ENCODE measurements at regions not wholly inside any gene's neighbourhood (a gene's known extent, or its start where the extent isn't known, plus 50 kb on each side); places are given as distances from the start of the nearest gene placed in this dataset.
"Not testable (repeated sequence)": the region's sequence is repeated elsewhere in the genome, so short reads cannot be mapped to it uniquely, and the experiment has no call there.

GRCh38 chr5:1997640-1998347 is 115.1 kb upstream of the IRX4 start:
- Histone ChIP-seq H3K27ac (ENCODE audit: low read length) (no peak overlapping the region), H3K4me3 (ENCODE audit: low read length) (no peak overlapping the region), H3K27me3 (ENCODE audit: control insufficient read depth, insufficient read depth, low read length) (peaks cover 8% of the 10 kb centered on the region), H3K9me3 (replicated peaks; ENCODE audit: control insufficient read depth, low read depth, low read length) (no peaks in the 10 kb centered on the region), H3K4me1 (ENCODE audit: control insufficient read depth, insufficient read depth, low read length) (no peaks in the 10 kb centered on the region), H3K36me3 (ENCODE audit: control insufficient read depth, insufficient read depth, low read length) (no peaks in the 10 kb centered on the region)
- 85% methylated on average over 6 of the region's 6 CpGs for WGBS (ENCODE audit: insufficient coverage)
- no peak for DNase-seq

DNA sequence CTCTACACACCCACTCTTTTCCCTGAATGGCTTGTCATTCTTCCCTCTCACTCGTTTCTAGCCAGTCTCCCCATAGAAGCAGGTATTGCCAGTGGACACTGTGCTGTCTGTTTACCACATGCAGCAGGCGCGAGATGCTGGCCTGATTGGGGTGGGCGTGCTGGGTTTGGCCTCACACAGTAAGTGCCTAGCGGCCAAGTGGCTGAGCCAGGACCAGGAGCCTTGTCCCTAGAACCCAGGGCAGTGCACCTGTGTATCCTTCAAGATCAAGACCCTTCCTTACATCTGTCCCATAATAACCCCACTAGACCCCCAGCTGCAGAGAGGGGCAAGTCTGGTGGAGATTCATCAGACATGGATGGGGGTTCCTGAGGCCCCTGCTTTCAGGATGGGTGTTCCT is 112.8 kb upstream of the IRX4 start:
- 84% methylated on average over 5 of the region's 5 CpGs for WGBS (ENCODE audit: insufficient coverage)

DNA sequence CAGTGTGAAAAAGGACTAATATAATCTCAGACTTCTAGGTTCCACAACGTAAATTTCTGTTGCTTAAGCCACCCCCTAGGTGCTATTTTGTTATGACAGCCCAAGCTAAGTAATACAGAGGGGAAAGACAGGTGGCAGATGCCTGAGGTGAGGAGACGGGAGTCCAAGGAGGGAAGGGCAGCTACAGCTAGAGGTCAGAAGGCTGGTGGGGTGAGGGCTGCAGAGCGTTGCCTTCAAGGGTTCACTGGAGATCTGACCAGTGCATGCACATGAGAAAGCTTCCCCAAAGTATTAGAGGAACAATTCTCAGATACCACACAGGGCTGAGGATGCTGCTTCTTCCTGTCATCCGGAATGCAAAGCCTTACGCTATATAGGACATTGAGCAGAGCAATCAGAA is 104.7 kb upstream of the IRX4 start:
- H3K4me1 ChIP-seq (ENCODE audit: control insufficient read depth, insufficient read depth, low read length), result peaks cover 4% of the 10 kb centered on the region
- no peak overlapping the region for H3K4me3 ChIP-seq (ENCODE audit: low read length)
- H3K27me3 ChIP-seq (ENCODE audit: control insufficient read depth, insufficient read depth, low read length), result peaks cover 8% of the 10 kb centered on the region
- 73% methylated on average over 2 of the region's 5 CpGs for WGBS (ENCODE audit: insufficient coverage)
- H3K27ac ChIP-seq (ENCODE audit: low read length), result no peak overlapping the region
- H3K9me3 ChIP-seq (replicated peaks; ENCODE audit: control insufficient read depth, low read depth, low read length), result no peaks in the 10 kb centered on the region
- H3K36me3 ChIP-seq (ENCODE audit: control insufficient read depth, insufficient read depth, low read length), result no peaks in the 10 kb centered on the region
- no peak for DNase-seq

More for the DNA sequence above, 112.8 kb upstream of the IRX4 start:
- H3K27ac ChIP-seq (ENCODE audit: low read length), result no peak overlapping the region
- DNase-seq, result no peak
- H3K4me1 ChIP-seq (ENCODE audit: control insufficient read depth, insufficient read depth, low read length), result no peaks in the 10 kb centered on the region
- no peak overlapping the region for H3K4me3 ChIP-seq (ENCODE audit: low read length)
- H3K9me3 ChIP-seq (replicated peaks; ENCODE audit: control insufficient read depth, low read depth, low read length), result no peaks in the 10 kb centered on the region
- no peaks in the 10 kb centered on the region for H3K27me3 ChIP-seq (ENCODE audit: control insufficient read depth, insufficient read depth, low read length)
- no peaks in the 10 kb centered on the region for H3K36me3 ChIP-seq (ENCODE audit: control insufficient read depth, insufficient read depth, low read length)

- H3K27ac ChIP-seq (ENCODE audit: low read length), result no peak overlapping the region
- DNase-seq, result no peak
- H3K9me3 ChIP-seq (replicated peaks; ENCODE audit: control insufficient read depth, low read depth, low read length), result no peaks in the 10 kb centered on the region
- peaks cover 4% of the 10 kb centered on the region for H3K4me1 ChIP-seq (ENCODE audit: control insufficient read depth, insufficient read depth, low read length)
- H3K4me3 ChIP-seq (ENCODE audit: low read length), result no peak overlapping the region
- WGBS (ENCODE audit: insufficient coverage), result 61% methylated on average over 4 of the region's 9 CpGs
- peaks cover 8% of the 10 kb centered on the region for H3K27me3 ChIP-seq (ENCODE audit: control insufficient read depth, insufficient read depth, low read length)
- H3K36me3 ChIP-seq (ENCODE audit: control insufficient read depth, insufficient read depth, low read length), result no peaks in the 10 kb centered on the region
Observed at GRCh38 chr5:1985781-1986180, 103.1 kb upstream of the IRX4 start.

GRCh38 chr5:1983919-1984695 is 101.4 kb upstream of the IRX4 start:
- H3K4me1 ChIP-seq (ENCODE audit: control insufficient read depth, insufficient read depth, low read length), result peaks cover 4% of the 10 kb centered on the region
- no peak overlapping the region for H3K4me3 ChIP-seq (ENCODE audit: low read length)
- no peaks in the 10 kb centered on the region for H3K9me3 ChIP-seq (replicated peaks; ENCODE audit: control insufficient read depth, low read depth, low read length)
- H3K36me3 ChIP-seq (ENCODE audit: control insufficient read depth, insufficient read depth, low read length), result no peaks in the 10 kb centered on the region
- 90% methylated on average over 5 of the region's 11 CpGs for WGBS (ENCODE audit: insufficient coverage)
- H3K27ac ChIP-seq (ENCODE audit: low read length), result no peak overlapping the region
- peaks cover 8% of the 10 kb centered on the region for H3K27me3 ChIP-seq (ENCODE audit: control insufficient read depth, insufficient read depth, low read length)
- no peak for DNase-seq

GRCh38 chr5:1983401-1983800 is 100.7 kb upstream of the IRX4 start:
- H3K9me3 ChIP-seq (replicated peaks; ENCODE audit: control insufficient read depth, low read depth, low read length), result no peaks in the 10 kb centered on the region
- DNase-seq, result no peak
- peaks cover 8% of the 10 kb centered on the region for H3K27me3 ChIP-seq (ENCODE audit: control insufficient read depth, insufficient read depth, low read length)
- WGBS (ENCODE audit: insufficient coverage), result 84% methylated on average over 8 of the region's 18 CpGs
- no peak overlapping the region for H3K4me3 ChIP-seq (ENCODE audit: low read length)
- H3K36me3 ChIP-seq (ENCODE audit: control insufficient read depth, insufficient read depth, low read length), result no peaks in the 10 kb centered on the region
- H3K4me1 ChIP-seq (ENCODE audit: control insufficient read depth, insufficient read depth, low read length), result peaks cover 4% of the 10 kb centered on the region
- no peak overlapping the region for H3K27ac ChIP-seq (ENCODE audit: low read length)

- not testable (repeated sequence) for H3K4me3 ChIP-seq (ENCODE audit: low read length); DNase-seq; H3K36me3 ChIP-seq (ENCODE audit: control insufficient read depth, insufficient read depth, low read length); H3K27me3 ChIP-seq (ENCODE audit: control insufficient read depth, insufficient read depth, low read length); H3K27ac ChIP-seq (ENCODE audit: low read length); H3K4me1 ChIP-seq (ENCODE audit: control insufficient read depth, insufficient read depth, low read length); H3K9me3 ChIP-seq (replicated peaks; ENCODE audit: control insufficient read depth, low read depth, low read length)
- 60% methylated on average over 1 of the region's 8 CpGs for WGBS (ENCODE audit: insufficient coverage)
Observed at GRCh38 chr5:1982561-1982960, 99.8 kb upstream of the IRX4 start.

GRCh38 chr5:1975898-1976765 is 93.4 kb upstream of the IRX4 start:
- H3K27me3 ChIP-seq (ENCODE audit: control insufficient read depth, insufficient read depth, low read length), result peaks cover 2% of the 10 kb centered on the region
- WGBS (ENCODE audit: insufficient coverage), result 62% methylated on average over 2 of the region's 12 CpGs
- no peak for DNase-seq
- no peak overlapping the region for H3K4me3 ChIP-seq (ENCODE audit: low read length)
- H3K9me3 ChIP-seq (replicated peaks; ENCODE audit: control insufficient read depth, low read depth, low read length), result no peaks in the 10 kb centered on the region
- H3K36me3 ChIP-seq (ENCODE audit: control insufficient read depth, insufficient read depth, low read length), result no peaks in the 10 kb centered on the region
- no peak overlapping the region for H3K27ac ChIP-seq (ENCODE audit: low read length)
- H3K4me1 ChIP-seq (ENCODE audit: control insufficient read depth, insufficient read depth, low read length), result no peaks in the 10 kb centered on the region

- Histone ChIP-seq H3K27me3 (ENCODE audit: control insufficient read depth, insufficient read depth, low read length) (peaks cover 2% of the 10 kb centered on the region), H3K4me1 (ENCODE audit: control insufficient read depth, insufficient read depth, low read length) (no peaks in the 10 kb centered on the region), H3K9me3 (replicated peaks; ENCODE audit: control insufficient read depth, low read depth, low read length) (no peaks in the 10 kb centered on the region), H3K36me3 (ENCODE audit: control insufficient read depth, insufficient read depth, low read length) (no peaks in the 10 kb centered on the region), H3K4me3 (ENCODE audit: low read length) (no peak overlapping the region), H3K27ac (ENCODE audit: low read length) (no peak overlapping the region)
- WGBS (ENCODE audit: insufficient coverage), result 0% methylated on average over 2 of the region's 7 CpGs
- no peak for DNase-seq
Observed at GRCh38 chr5:1975406-1975715, 92.6 kb upstream of the IRX4 start.
